NCI-H82 (cell line): ENCODE measurements at regions not wholly inside any gene's neighbourhood (a gene's known extent, or its start where the extent isn't known, plus 50 kb on each side); places are given as distances from the start of the nearest gene placed in this dataset.
A peak's percentile ranks its signal among the peaks of the same experiment; 100 is the strongest.

Source experiments
- DNase-seq: peaks from one replicate; lab custom pipeline; 2025; lab: John Stamatoyannopoulos, UW

DNA sequence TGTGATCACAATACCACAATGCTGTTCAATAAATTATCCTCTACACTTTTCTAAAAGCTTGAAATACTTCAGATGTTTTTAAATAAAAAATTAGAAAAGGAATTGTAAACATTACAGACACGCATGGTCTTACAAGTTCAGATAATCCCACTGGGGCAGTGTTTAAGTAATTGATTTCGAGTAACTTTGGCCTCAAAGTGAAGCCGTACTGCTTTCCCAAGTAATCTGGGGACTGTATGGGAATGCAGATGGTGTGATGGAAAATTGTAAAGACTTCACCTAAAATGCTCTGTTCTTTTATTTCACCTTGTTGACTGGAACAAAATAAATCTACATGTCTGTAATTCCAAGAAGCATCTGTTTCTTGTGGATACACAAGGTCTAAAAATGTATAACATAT lies 401.7 kb upstream of the LYPLAL1 start:
- DNase-seq, result no peak

- DNase-seq, result no peak
These were observed 401.1 kb upstream of the LYPLAL1 start for GRCh38 chr1:218772575-218772974.

DNA sequence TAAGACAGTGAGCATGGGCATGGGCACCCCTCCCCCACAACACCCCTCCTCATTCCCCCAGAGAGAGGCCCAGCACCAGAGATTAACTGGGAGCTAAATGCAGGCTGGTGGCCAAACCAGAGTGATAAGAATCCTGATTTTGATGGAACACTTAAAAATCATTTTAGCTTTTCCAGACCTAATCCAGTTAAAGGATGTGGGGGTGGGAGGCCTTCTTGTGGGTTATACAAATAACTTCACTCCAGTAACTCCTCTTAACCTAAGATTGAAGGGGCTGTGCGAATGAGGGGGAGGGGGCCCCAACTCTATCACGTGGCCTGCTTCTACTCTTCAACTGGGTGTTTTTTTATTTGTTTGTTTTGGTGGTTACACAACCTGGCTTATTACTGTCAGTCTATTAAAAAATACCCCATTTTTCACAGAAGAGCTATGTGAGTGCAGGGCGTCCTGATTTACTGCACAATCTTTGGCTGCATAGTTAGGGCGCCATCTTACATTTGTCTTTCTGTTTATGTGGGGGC lies 398.1 kb upstream of the LYPLAL1 start:
- peak; percentile 61 for DNase-seq

DNA sequence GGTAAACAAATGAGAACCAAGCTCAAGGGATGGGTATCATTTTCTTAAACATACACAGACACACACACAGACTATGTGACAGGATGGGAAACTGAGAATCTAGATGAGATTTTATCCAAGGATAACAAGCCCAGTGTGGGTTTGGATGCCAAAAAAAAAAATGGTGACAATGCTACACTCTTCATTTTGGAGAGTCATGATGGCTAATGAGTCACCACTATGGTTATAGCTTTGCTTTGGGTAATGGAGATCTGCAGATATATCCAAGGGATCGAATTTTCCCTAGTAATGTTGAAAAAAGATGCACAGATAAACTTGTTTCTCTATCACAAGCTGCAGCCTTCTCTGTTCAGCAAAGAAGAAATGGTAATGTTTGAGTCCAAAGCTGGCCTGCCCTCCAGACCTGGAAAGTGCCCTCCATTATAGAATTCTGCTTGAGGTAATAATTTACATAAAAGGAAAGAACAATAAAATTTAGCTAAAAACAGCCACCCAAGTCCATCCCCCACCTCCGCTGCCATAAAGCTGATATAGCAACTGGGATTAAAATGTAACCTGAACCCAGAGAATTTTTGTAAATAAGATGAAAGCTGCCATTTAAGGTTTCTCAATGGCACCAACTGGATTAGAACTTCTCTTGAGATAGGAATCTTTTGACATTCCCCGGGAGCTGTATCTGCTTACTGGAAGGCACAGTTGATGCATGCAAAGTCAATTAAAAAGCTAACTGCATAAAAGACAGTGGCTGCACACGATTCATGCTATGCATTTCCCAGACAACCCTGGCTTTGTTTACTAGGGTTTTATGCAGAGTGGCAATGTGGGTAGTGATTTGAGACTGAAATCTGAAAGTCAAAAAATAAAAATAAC lies 395.2 kb upstream of the LYPLAL1 start:
- peak; percentile 22 for DNase-seq

DNA sequence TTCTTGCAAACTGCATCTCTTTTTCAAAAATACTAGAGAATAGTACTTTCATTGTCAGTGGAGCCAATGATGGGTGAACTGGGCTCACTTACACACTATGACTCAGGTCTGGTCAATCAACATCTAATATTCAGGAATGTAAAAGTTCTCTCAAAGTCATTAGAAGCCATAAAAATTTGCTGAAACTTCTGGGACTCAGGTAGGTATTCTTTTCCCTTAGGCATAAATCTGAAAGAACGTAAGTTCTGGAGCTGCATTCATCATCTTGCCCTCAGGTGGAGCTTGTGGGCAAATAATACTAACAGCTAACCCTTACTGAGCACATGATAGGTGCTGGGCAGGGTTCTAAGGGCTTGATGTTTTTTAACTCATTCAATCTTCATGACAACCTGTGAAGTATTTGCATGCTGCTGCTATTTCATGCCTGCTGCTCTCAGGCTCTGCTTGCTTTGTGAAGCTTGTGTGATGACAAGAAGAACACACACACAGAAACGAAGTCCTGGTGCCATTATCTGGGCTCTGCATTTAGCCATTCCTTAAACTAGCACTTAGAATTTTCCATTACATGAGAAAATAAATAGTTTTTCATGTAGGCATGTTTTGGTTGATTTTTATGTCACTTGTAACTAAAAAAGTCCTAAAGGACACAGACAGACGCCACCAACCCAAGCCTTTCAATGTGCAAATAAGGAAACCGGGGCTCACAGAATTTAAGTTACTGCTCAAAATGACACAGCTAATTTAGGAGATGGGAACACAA lies 394.2 kb upstream of the LYPLAL1 start:
- no peak for DNase-seq

- DNase-seq, result no peak
These were observed 390.5 kb upstream of the LYPLAL1 start for GRCh38 chr1:218783131-218783530.

DNA sequence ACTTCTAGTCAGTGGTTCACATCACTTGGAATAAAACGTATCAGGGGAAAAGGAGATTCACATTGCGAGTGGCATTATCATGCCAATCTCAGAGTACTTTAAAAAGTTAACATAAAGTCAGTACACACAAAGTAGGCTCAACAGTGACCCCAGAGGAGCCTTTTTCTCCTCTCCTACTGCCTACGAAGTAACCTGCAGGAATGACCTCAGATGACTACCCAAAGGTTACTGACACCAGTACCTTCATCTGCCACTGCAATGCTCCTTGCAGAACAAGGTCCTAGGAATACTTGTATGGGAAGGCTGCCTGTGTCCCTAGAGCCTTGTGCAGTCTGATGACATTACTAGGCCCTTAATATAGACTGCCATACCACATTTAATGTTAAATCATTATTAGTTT lies 389.8 kb upstream of the LYPLAL1 start:
- no peak for DNase-seq

DNA sequence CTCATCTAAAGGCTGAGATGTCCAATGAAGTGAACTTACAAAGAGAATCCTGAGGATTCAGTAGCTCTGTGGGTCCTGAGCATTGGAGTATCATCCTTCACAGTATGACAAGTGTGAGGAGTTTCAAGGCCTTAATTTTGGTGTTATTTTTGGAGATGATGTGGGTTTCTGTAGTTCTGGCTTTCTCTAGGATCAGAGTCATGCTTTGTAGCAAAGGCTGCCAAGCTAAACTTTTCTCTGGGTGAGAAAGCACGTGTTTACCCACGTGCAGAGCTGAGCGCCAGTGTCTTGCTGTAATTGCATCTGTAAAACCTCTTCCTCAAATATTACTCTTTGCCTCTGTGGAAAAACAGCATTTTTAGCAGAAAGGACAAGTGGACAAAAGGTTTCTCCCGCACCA lies 387.8 kb upstream of the LYPLAL1 start:
- DNase-seq, result no peak

DNA sequence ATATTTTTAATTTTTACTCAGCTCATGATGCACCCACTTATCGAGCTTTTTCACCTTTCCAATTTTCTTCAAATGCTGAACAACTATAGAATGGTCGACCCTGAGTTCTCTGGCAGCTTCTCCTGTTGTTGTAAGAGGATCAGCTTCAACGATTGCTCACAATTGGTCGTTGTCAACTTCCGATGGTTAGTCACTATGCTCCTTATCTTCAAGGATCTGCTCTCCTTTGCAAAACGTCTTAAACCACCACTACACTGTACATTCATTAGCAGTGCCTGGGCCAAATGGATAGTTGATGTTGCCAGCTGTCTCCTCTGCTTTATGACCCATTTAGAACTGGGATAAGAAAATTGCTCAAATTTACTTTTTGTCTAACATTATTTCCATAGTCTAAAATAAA lies 385.9 kb upstream of the LYPLAL1 start:
- no peak for DNase-seq

GRCh38 chr1:218796773-218797172 lies 376.9 kb upstream of the LYPLAL1 start:
- DNase-seq, result no peak

DNA sequence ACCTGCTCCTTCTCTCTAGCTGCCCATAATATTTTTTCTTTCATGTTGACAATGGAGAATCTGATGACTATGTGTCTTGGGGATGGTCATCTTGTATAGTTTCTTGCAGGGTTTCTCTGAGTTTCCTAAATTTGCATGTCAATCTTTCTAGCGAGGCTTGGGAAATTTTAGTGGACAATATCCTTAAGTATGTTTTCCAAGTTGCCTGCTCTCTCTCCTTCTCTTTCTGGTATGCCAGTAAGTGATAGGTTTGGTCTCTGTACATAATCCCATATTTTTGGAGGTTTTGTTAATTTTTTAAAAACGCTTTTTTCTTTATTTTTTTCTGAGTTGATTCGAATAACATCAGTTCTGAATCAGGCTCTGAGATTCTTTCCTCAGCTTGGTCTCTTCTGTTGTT lies 370.9 kb upstream of the LYPLAL1 start:
- DNase-seq, result no peak

DNA sequence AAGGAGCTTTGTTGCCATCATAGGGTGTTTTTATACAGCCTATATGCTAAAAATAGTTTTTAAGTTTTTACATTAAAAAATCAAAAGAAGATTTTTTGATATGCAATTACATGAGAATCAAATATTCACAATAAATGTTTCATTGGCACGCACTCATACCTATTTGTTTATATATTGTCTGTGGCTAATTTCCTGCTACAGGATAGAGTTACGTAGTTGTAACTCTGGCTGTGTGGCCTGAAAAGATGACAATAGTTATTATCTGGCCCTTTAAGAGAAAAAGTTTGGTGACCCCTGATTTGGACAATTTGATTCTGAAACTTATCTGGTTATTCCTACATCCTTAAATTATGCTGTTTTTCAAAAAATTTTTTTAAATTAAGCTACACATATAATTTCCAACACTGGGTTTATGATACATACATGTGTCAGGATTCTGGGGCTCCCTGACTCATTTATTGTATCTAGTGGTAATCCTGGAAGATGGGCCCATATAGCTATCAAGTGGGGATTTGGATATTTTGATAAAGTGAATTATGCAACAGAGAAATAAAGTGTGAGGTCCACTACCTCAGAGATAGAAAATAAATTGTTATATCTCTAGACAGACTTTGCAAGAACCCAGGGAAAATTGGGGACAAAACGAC lies 370.2 kb upstream of the LYPLAL1 start:
- no peak for DNase-seq

- DNase-seq, result no peak
These were observed 369.5 kb upstream of the LYPLAL1 start for GRCh38 chr1:218804014-218804785.

GRCh38 chr1:218809061-218809460 lies 364.6 kb upstream of the LYPLAL1 start:
- DNase-seq, result no peak

DNA sequence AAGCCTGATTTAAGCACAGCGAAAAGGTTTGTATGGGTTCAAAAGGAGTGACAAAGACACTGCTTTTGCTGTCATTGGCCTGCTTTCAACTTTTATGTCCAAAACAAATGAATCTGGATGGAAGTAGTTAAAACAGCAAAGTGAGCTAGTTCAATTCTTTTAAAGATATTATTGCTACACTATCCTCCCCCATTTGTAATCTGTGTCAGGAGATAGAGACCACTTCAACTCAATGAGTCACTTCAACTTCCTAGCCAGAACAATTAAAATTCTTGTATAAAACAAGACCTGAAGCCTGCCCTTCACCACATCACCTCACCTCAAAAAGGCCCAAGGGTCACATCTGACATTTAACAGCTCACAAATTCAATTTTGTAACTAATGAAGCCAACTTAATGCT lies 364.1 kb upstream of the LYPLAL1 start:
- no peak for DNase-seq

- peak; percentile 97 for DNase-seq
These were observed 363.4 kb upstream of the LYPLAL1 start for GRCh38 chr1:218810306-218810705.

DNA sequence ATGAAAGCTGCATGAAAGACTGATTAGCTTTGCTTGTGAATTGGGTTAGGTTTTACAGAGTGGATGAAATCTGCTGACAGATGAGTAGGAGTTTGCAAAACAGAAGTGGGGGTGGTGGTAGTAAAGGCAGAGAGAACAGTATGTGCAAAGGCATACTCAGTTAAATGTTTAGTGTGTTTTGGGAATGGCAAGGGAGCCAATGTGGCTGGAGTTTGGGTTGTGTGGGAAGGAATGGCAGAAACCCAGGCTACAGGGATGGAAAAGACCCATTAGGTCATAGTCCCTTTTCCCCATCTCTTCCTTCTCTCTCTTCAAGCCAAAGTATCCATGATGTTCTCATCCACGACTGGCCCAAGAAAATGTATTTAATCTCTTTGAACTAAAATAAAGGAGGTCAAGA lies 362.2 kb upstream of the LYPLAL1 start:
- no peak for DNase-seq

- DNase-seq, result no peak
These were observed 361.3 kb upstream of the LYPLAL1 start for GRCh38 chr1:218812360-218812759.

- peak; percentile 85 for DNase-seq
These were observed 360.4 kb upstream of the LYPLAL1 start for GRCh38 chr1:218813237-218813636.

GRCh38 chr1:218815076-218815475 lies 358.6 kb upstream of the LYPLAL1 start:
- DNase-seq, result no peak

GRCh38 chr1:218817071-218817470 lies 356.6 kb upstream of the LYPLAL1 start:
- peak; percentile 57 for DNase-seq
